Transverse colon (tissue), 4 donors: ENCODE measurements at regions not wholly inside any gene's neighbourhood (a gene's known extent, or its start where the extent isn't known, plus 50 kb on each side); places are given as distances from the start of the nearest gene placed in this dataset.

ENCODE experiments used
- DNase-seq: peaks from one replicate; pipeline ENCODE4 v3.0.0-alpha.2; 2019
- H3K27ac ChIP-seq, 4 donors: fragments of 200-600 bp; sonication (generic); 2 replicates each; pipeline ENCODE4 v1.5.1; 2016 to 2018; ENCODE audit warnings: inconsistent platforms in 4 of 4
- H3K27me3 ChIP-seq: fragments of 200-600 bp; sonication (generic); 2 replicates; pipeline ENCODE4 v1.5.1; 2017; ENCODE audit warnings: inconsistent platforms
- H3K36me3 ChIP-seq, 4 donors: fragments of 200-600 bp; sonication (generic); 2 replicates each; pipeline ENCODE4 v1.5.1; 2017 to 2019; ENCODE audit warnings: inconsistent platforms in 4 of 4
- H3K4me1 ChIP-seq, 4 donors: fragments of 200-600 bp; sonication (generic); 2 replicates each; pipeline ENCODE4 v1.5.1; 2017 to 2020; ENCODE audit warnings: inconsistent platforms in 4 of 4
- H3K4me3 ChIP-seq, 4 donors: fragments of 200-600 bp; sonication (generic); 1 replicate in 1 of 4; 2 replicates in 3 of 4; pipeline versions ENCODE4 v1.5.1 to v1.6.1; 2017 to 2019; ENCODE audit warnings: inconsistent platforms in 4 of 4
- H3K9me3 ChIP-seq, 2 donors: fragments of 200-600 bp; sonication (generic); 2 replicates each; pipeline ENCODE4 v1.5.1; 2017 to 2019; ENCODE audit warnings: inconsistent platforms in 2 of 2
- CTCF ChIP-seq, 5 experiments: fragments of 200-600 bp in 3 of 5; fragments of 450-650 bp in 2 of 5; sonication (generic) in 3 of 5; IDR thresholded peaks; 1 replicate in 2 of 5; 2 replicates in 3 of 5; pipeline ENCODE4 v1.5.1; 2016 to 2017; ENCODE audit warnings: antibody characterized with exemption in 5 of 5, inconsistent platforms in 3 of 5, mild to moderate bottlenecking in 2 of 5, moderate library complexity in 1 of 5
- EP300 ChIP-seq: sonication (generic); formaldehyde crosslinking; IDR thresholded peaks from one replicate; pipeline ENCODE4 v1.6.1; 2017; ENCODE audit warnings: antibody characterized with exemption, low read depth
- POLR2A ChIP-seq: fragments of 450-650 bp; IDR thresholded peaks from one replicate; pipeline ENCODE4 v1.6.1; 2016; ENCODE audit warnings: antibody characterized with exemption, mild to moderate bottlenecking, moderate library complexity
- POLR2AphosphoS5 ChIP-seq, 3 donors: sonication (generic); formaldehyde crosslinking; IDR thresholded peaks; one replicate each; pipeline ENCODE4 v1.6.1; 2016; ENCODE audit warnings: antibody characterized with exemption in 3 of 3
- WGBS, 2 donors: methylation state at CpG; one replicate each; pipeline ENCODE4 v1.1.5; 2018; ENCODE audit warnings: low coverage in 1 of 2; 5-methylcytosine and 5-hydroxymethylcytosine counted together
- in situ Hi-C, 4 donors: fragments of 200-750 bp; cut with MboI; loops; one replicate each; pipeline versions ENCODE4 v1.15.0 to v1.15.1; 2017; ENCODE audit warnings: low sequenced_read_pairs in 3 of 4, low pct_ligation_motif_present in 1 of 4, low pct_unique_long_range_greater_than_20kb in 1 of 4
- intact Hi-C: fragments of 100-400 bp; cut with DNase I; formaldehyde crosslinking; loops from one replicate; pipeline ENCODE4 v1.15.1; 2023; ENCODE audit warnings: low total_unique reads

GRCh38 chr11:10386361-10386760 lies 68.7 kb upstream of the AMPD3 start:
- 50 to 63% methylated on average over 5 of the region's 5 CpGs for WGBS, 2 donors
- Histone ChIP-seq H3K36me3 (no peaks in the 10 kb centered on the region), H3K27ac (peak overlapping the region; percentile 57 to 86 (median 63)), H3K27me3 (no peaks in the 10 kb centered on the region), H3K4me3 (no peak overlapping the region), H3K9me3 (no peaks in the 10 kb centered on the region), H3K4me1 (peaks cover 0 to 24% (median 14%) of the 10 kb centered on the region in 4 donors)
- in situ Hi-C loops (no loop called here), intact Hi-C loops (no loop called here)
- no peak for TF ChIP-seq EP300
- TF ChIP-seq POLR2A, result no peak
- no peak for TF ChIP-seq CTCF (IDR thresholded peaks at IDR 0.05)
- no peak for DNase-seq

GRCh38 chr11:10386861-10387205 lies 68.2 kb upstream of the AMPD3 start:
- Histone ChIP-seq H3K9me3 (no peaks in the 10 kb centered on the region), H3K36me3 (no peaks in the 10 kb centered on the region), H3K4me1 (peaks cover 0 to 24% (median 14%) of the 10 kb centered on the region in 4 donors), H3K4me3 (no peak overlapping the region), H3K27ac (peak overlapping the region; percentile 57 to 86 (median 63)), H3K27me3 (no peaks in the 10 kb centered on the region)
- intact Hi-C loops, result no loop called here
- in situ Hi-C loops, result no loop called here
- no peak for TF ChIP-seq CTCF (IDR thresholded peaks at IDR 0.05)
- TF ChIP-seq EP300, result no peak
- no peak for TF ChIP-seq POLR2AphosphoS5 (IDR thresholded peaks at IDR 0.05)
- TF ChIP-seq POLR2A, result no peak
- WGBS, 2 donors, result 70% methylated on average over 6 of the region's 6 CpGs; no CpG with 5 or more reads in 1 of the 2 donors
- no peak for DNase-seq

GRCh38 chr11:10387206-10388083 lies 67.6 kb upstream of the AMPD3 start:
- no peaks in the 10 kb centered on the region for H3K36me3 ChIP-seq
- no peak overlapping the region for H3K4me3 ChIP-seq
- no peaks in the 10 kb centered on the region for H3K27me3 ChIP-seq
- intact Hi-C loops (no loop called here), in situ Hi-C loops (no loop called here)
- WGBS, 2 donors, result 54 to 61% methylated on average over 6 to 17 of the region's 17 CpGs
- H3K27ac ChIP-seq, result peak overlapping the region; percentile 57 to 86 (median 63)
- TF ChIP-seq POLR2AphosphoS5 (IDR thresholded peaks at IDR 0.05) (peak; percentile 10 to 58 (median 37)), EP300 (no peak), POLR2A (no peak)
- H3K4me1 ChIP-seq, result peaks cover 0 to 24% (median 14%) of the 10 kb centered on the region in 4 donors
- no peaks in the 10 kb centered on the region for H3K9me3 ChIP-seq
- peak; percentile 46 for DNase-seq

GRCh38 chr11:10388101-10388500 lies 67.0 kb upstream of the AMPD3 start:
- no peak for TF ChIP-seq POLR2A
- no peak for TF ChIP-seq EP300
- no peak for TF ChIP-seq CTCF (IDR thresholded peaks at IDR 0.05)
- TF ChIP-seq POLR2AphosphoS5 (IDR thresholded peaks at IDR 0.05), result no peak
- DNase-seq, result no peak
- Histone ChIP-seq H3K4me1 (peaks cover 0 to 24% (median 14%) of the 10 kb centered on the region in 4 donors), H3K27ac (peak overlapping the region; percentile 57 to 86 (median 63)), H3K4me3 (no peak overlapping the region), H3K9me3 (no peaks in the 10 kb centered on the region), H3K27me3 (no peaks in the 10 kb centered on the region), H3K36me3 (no peaks in the 10 kb centered on the region)
- WGBS, 2 donors, result 41 to 58% methylated on average over 4 to 5 of the region's 5 CpGs
- intact Hi-C loops (no loop called here), in situ Hi-C loops (no loop called here)
